Naive thymus-derived CD4-positive, alpha-beta T cell (primary cell): ENCODE measurements at regions not wholly inside any gene's neighbourhood (a gene's known extent, or its start where the extent isn't known, plus 50 kb on each side); places are given as distances from the start of the nearest gene placed in this dataset.

Source experiments
- ATAC-seq: fragments of 150-1000 bp; cut with Tn5 transposase; 2 replicates; pipeline ENCODE4 v1.10.0; 2021; ENCODE audit warnings: mild to moderate bottlenecking, moderate library complexity
- CTCF ChIA-PET: fragments of 350-600 bp; sonication (Branson Sonifier 250); formaldehyde crosslinking; loops from one replicate; lab custom pipeline; 2021; ENCODE audit warnings: antibody characterized with exemption; lab: Charles Lee
- POLR2A ChIA-PET: fragments of 350-600 bp; sonication (Branson Sonifier 250); formaldehyde crosslinking; loops from one replicate; lab custom pipeline; 2021; ENCODE audit warnings: antibody characterized with exemption, inconsistent platforms; lab: Charles Lee
- DNase-seq, 9 donors: peaks; one replicate each; pipeline versions ENCODE4 v3.0.0 to v3.0.0-alpha.2; 2020 to 2022; ENCODE audit warnings: mixed read lengths in 1 of 9
- H3K27ac ChIP-seq: one replicate; pipeline ENCODE4 v1.7.0; 2013; ENCODE audit warnings: mild to moderate bottlenecking, low read depth, low read length, moderate library complexity
- H3K27me3 ChIP-seq, 2 donors: one replicate each; pipeline ENCODE4 v1.7.0; 2013; ENCODE audit warnings: low read length in 2 of 2, mild to moderate bottlenecking in 2 of 2, moderate library complexity in 2 of 2; ENCODE audit not compliant: control insufficient read depth in 2 of 2, insufficient read depth in 2 of 2
- H3K36me3 ChIP-seq, 3 experiments: 1 replicate in 2 of 3; 2 replicates in 1 of 3; pipeline ENCODE4 v1.7.0; 2013; ENCODE audit warnings: low read length in 3 of 3, mild to moderate bottlenecking in 3 of 3, moderate library complexity in 1 of 3; ENCODE audit not compliant: insufficient read depth in 3 of 3, control insufficient read depth in 2 of 3
- H3K4me1 ChIP-seq, 2 donors: one replicate each; pipeline ENCODE4 v1.7.0; 2013; ENCODE audit warnings: low read length in 2 of 2, mild to moderate bottlenecking in 2 of 2, moderate library complexity in 1 of 2; ENCODE audit not compliant: control insufficient read depth in 2 of 2, insufficient read depth in 2 of 2
- H3K4me3 ChIP-seq: 2 replicates; pipeline ENCODE4 v1.7.0; 2013; ENCODE audit warnings: mild to moderate bottlenecking, low read length
- H3K9me3 ChIP-seq, 3 experiments: 1 replicate in 2 of 3; 2 replicates in 1 of 3; pipeline ENCODE4 v1.7.0; 2013; ENCODE audit warnings: low read length in 3 of 3; ENCODE audit not compliant: control insufficient read depth in 2 of 3
- H3K27ac Mint-ChIP-seq, 9 donors: one replicate each; pipeline ENCODE4 v1.8.0; 2020 to 2022; ENCODE audit warnings: mixed read lengths in 9 of 9, mild to moderate bottlenecking in 8 of 9, moderate library complexity in 5 of 9, inconsistent platforms in 2 of 9
- H3K27me3 Mint-ChIP-seq, 5 donors: one replicate each; pipeline ENCODE4 v1.8.0; 2021 to 2022; ENCODE audit warnings: mixed read lengths in 5 of 5, mild to moderate bottlenecking in 1 of 5
- H3K36me3 Mint-ChIP-seq, 5 donors: one replicate each; pipeline ENCODE4 v1.8.0; 2020 to 2022; ENCODE audit warnings: mixed read lengths in 5 of 5, mild to moderate bottlenecking in 3 of 5, inconsistent platforms in 1 of 5
- H3K4me1 Mint-ChIP-seq, 7 donors: one replicate each; pipeline ENCODE4 v1.8.0; 2020 to 2022; ENCODE audit warnings: mixed read lengths in 7 of 7, mild to moderate bottlenecking in 3 of 7, inconsistent platforms in 1 of 7
- H3K4me3 Mint-ChIP-seq, 10 donors: one replicate each; pipeline ENCODE4 v1.8.0; 2020 to 2022; ENCODE audit warnings: mild to moderate bottlenecking in 10 of 10, mixed read lengths in 10 of 10, moderate library complexity in 6 of 10, inconsistent platforms in 2 of 10
- H3K9me3 Mint-ChIP-seq, 11 donors: one replicate each; pipeline ENCODE4 v1.8.0; 2020 to 2022; ENCODE audit warnings: mixed read lengths in 11 of 11, mild to moderate bottlenecking in 4 of 11, inconsistent platforms in 1 of 11, moderate library complexity in 1 of 11
- intact Hi-C, 2 donors: fragments of 100-400 bp; cut with micrococcal nuclease; formaldehyde crosslinking; loops; one replicate each; pipeline ENCODE4 v1.15.1; 2023

DNA sequence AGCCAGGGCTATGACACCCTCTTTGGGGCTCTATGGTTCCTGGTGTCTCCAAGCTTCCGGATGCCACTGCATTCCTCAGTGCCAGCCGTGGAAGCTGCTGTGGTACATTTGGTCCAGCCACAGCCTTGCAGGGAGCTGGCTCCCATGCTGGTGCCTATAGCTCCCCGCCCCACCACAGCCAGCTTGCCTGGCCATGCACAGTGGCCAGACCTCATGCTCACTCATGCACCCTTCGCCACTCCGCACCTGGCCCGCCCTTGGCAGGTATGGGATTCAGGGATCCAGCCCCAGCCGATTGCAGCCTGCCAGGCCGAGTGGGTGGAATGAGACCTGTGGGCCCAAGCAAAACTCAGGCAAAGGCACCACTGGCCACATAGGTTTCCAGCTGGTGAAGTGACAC lies 354.8 kb downstream of the GRIA2 start:
- H3K36me3 Mint-ChIP-seq: no peaks in the 10 kb centered on the region
- no peak overlapping the region for H3K4me3 ChIP-seq
- no peak overlapping the region for H3K27ac ChIP-seq
- H3K27ac Mint-ChIP-seq: no peak overlapping the region
- no peaks in the 10 kb centered on the region for H3K4me1 ChIP-seq
- H3K4me3 Mint-ChIP-seq: no peak overlapping the region
- CTCF ChIA-PET: no interaction called here
- no peaks in the 10 kb centered on the region for H3K27me3 Mint-ChIP-seq
- no peaks in the 10 kb centered on the region for H3K9me3 ChIP-seq
- H3K9me3 Mint-ChIP-seq: peaks cover 0 to 6% (median 0%) of the 10 kb centered on the region in 11 donors
- no peaks in the 10 kb centered on the region for H3K4me1 Mint-ChIP-seq
- no peaks in the 10 kb centered on the region for H3K27me3 ChIP-seq
- intact Hi-C loops: no loop called here
- POLR2A ChIA-PET: no interaction called here
- ATAC-seq (no peak), DNase-seq (no peak)
- H3K36me3 ChIP-seq: no peaks in the 10 kb centered on the region

DNA sequence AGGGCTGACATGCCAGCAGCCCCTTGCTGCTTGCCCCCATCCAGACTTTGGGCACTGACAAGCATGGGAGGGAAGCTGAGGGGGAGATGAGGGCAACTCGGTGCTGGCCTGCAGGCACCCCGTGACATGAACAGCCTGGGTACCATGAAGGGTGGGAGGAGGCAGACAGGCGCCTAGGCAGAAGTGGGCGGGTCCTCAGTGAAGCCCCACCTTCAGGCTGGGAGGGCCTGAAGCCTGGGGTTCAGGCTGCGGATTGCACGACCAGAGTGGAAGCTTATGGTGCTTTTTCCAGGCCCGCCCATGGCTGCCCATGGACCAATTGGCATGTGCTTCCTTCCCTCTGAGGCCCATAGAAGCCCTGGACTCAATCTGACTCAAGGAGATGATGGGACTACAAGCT lies 354.1 kb downstream of the GRIA2 start:
- H3K4me1 Mint-ChIP-seq: no peaks in the 10 kb centered on the region

DNA sequence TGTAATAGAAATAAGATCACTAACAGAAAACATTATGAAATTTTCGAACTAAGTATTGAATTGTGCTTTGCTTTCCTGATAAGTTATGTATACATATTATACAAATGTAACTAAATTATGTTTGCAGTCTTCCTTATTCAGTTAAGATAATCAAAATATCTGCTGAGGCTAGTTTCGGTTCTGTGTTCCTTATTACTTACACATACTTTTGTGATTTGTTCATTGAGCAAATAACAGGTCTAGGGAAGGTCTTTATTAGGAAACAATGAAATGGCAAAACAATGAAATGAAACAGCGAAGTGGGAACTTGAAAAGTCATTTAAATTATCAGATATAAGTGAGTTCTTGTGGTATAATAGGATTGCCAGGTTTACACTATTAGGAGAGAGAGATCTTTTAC lies 352.4 kb downstream of the GRIA2 start:
- H3K9me3 ChIP-seq: no peaks in the 10 kb centered on the region
- CTCF ChIA-PET: no interaction called here
- ATAC-seq: no peak
- H3K27me3 ChIP-seq: no peaks in the 10 kb centered on the region
- H3K27ac ChIP-seq: no peak overlapping the region
- Mint-ChIP-seq H3K27ac (no peak overlapping the region), H3K9me3 (peaks cover 0 to 4% (median 0%) of the 10 kb centered on the region in 11 donors), H3K4me1 (no peaks in the 10 kb centered on the region), H3K4me3 (no peak overlapping the region), H3K27me3 (no peaks in the 10 kb centered on the region), H3K36me3 (no peaks in the 10 kb centered on the region)
- H3K4me3 ChIP-seq: no peak overlapping the region
- no peaks in the 10 kb centered on the region for H3K4me1 ChIP-seq
- POLR2A ChIA-PET: no interaction called here
- no peaks in the 10 kb centered on the region for H3K36me3 ChIP-seq
- intact Hi-C loops: no loop called here
- no peak for DNase-seq

More for the DNA sequence above, 354.1 kb downstream of the GRIA2 start:
- no peaks in the 10 kb centered on the region for H3K36me3 ChIP-seq
- ChIA-PET CTCF (no interaction called here), POLR2A (no interaction called here)
- intact Hi-C loops: no loop called here
- H3K4me3 ChIP-seq: no peak overlapping the region
- no peak overlapping the region for H3K27ac Mint-ChIP-seq
- H3K9me3 ChIP-seq: no peaks in the 10 kb centered on the region
- H3K4me3 Mint-ChIP-seq: no peak overlapping the region
- no peaks in the 10 kb centered on the region for H3K27me3 Mint-ChIP-seq
- no peak for ATAC-seq
- no peaks in the 10 kb centered on the region for H3K27me3 ChIP-seq
- no peak for DNase-seq
- peaks cover 0 to 4% (median 0%) of the 10 kb centered on the region in 11 donors for H3K9me3 Mint-ChIP-seq
- H3K4me1 ChIP-seq: no peaks in the 10 kb centered on the region
- H3K36me3 Mint-ChIP-seq: no peaks in the 10 kb centered on the region
- H3K27ac ChIP-seq: no peak overlapping the region

GRCh38 chr4:157572284-157572683 lies 351.8 kb downstream of the GRIA2 start:
- Histone ChIP-seq H3K9me3 (no peaks in the 10 kb centered on the region), H3K27ac (no peak overlapping the region), H3K4me3 (no peak overlapping the region), H3K36me3 (no peaks in the 10 kb centered on the region), H3K27me3 (no peaks in the 10 kb centered on the region), H3K4me1 (no peaks in the 10 kb centered on the region)
- intact Hi-C loops: no loop called here
- H3K27me3 Mint-ChIP-seq: no peaks in the 10 kb centered on the region
- ATAC-seq (no peak), DNase-seq (no peak)
- ChIA-PET CTCF (no interaction called here), POLR2A (no interaction called here)
- H3K4me1 Mint-ChIP-seq: no peaks in the 10 kb centered on the region
- peaks cover 0 to 4% (median 0%) of the 10 kb centered on the region in 11 donors for H3K9me3 Mint-ChIP-seq
- no peak overlapping the region for H3K4me3 Mint-ChIP-seq
- peak overlapping the region in 1 of 9 donors; percentile 48 for H3K27ac Mint-ChIP-seq
- H3K36me3 Mint-ChIP-seq: no peaks in the 10 kb centered on the region

- Histone ChIP-seq H3K4me1 (no peaks in the 10 kb centered on the region), H3K36me3 (no peaks in the 10 kb centered on the region), H3K4me3 (no peak overlapping the region), H3K27ac (no peak overlapping the region), H3K27me3 (no peaks in the 10 kb centered on the region), H3K9me3 (no peaks in the 10 kb centered on the region)
- no peaks in the 10 kb centered on the region for H3K4me1 Mint-ChIP-seq
- ChIA-PET POLR2A (no interaction called here), CTCF (no interaction called here)
- H3K36me3 Mint-ChIP-seq: no peaks in the 10 kb centered on the region
- no peaks in the 10 kb centered on the region for H3K27me3 Mint-ChIP-seq
- intact Hi-C loops: no loop called here
- no peak for DNase-seq
- no peak overlapping the region for H3K27ac Mint-ChIP-seq
- H3K9me3 Mint-ChIP-seq: peaks cover 0 to 6% (median 0%) of the 10 kb centered on the region in 11 donors
- ATAC-seq: no peak
- no peak overlapping the region for H3K4me3 Mint-ChIP-seq
Measured at GRCh38 chr4:157564771-157565170, 344.2 kb downstream of the GRIA2 start.

GRCh38 chr4:157564218-157564617 lies 343.7 kb downstream of the GRIA2 start:
- ChIA-PET POLR2A (no interaction called here), CTCF (no interaction called here)
- ATAC-seq (no peak), DNase-seq (no peak)
- peaks cover 0 to 6% (median 0%) of the 10 kb centered on the region in 11 donors for H3K9me3 Mint-ChIP-seq
- H3K4me1 ChIP-seq: no peaks in the 10 kb centered on the region
- no peaks in the 10 kb centered on the region for H3K9me3 ChIP-seq
- no peaks in the 10 kb centered on the region for H3K27me3 Mint-ChIP-seq
- H3K27ac ChIP-seq: no peak overlapping the region
- H3K36me3 Mint-ChIP-seq: no peaks in the 10 kb centered on the region
- no peak overlapping the region for H3K4me3 Mint-ChIP-seq
- H3K4me1 Mint-ChIP-seq: no peaks in the 10 kb centered on the region
- H3K27me3 ChIP-seq: no peaks in the 10 kb centered on the region
- no peak overlapping the region for H3K27ac Mint-ChIP-seq
- intact Hi-C loops: no loop called here
- no peaks in the 10 kb centered on the region for H3K36me3 ChIP-seq
- H3K4me3 ChIP-seq: no peak overlapping the region

DNA sequence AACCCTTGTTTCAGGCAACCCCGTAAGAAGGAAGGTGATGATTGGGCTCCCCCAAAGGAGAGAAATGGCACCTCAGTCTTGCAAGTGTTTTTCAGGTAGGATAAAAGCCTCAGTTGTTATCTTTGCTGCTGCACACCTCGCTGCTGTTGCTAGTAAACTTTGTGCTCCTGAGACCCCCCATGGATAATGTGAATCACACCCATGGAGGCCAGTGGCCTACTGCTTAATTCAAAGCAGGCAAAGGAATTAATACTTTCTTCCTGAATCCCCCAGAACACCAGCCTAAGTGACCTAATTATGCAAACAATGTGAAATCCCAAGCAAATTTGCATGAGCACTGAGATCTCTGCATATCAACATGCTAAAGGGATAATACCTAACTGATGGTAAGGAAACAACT lies 337.5 kb downstream of the GRIA2 start:
- Mint-ChIP-seq H3K36me3 (no peaks in the 10 kb centered on the region), H3K9me3 (peaks cover 0 to 14% (median 2%) of the 10 kb centered on the region in 11 donors), H3K27me3 (no peaks in the 10 kb centered on the region), H3K4me1 (no peaks in the 10 kb centered on the region), H3K27ac (no peak overlapping the region), H3K4me3 (no peak overlapping the region)
- Histone ChIP-seq H3K4me1 (no peaks in the 10 kb centered on the region), H3K4me3 (no peak overlapping the region), H3K27ac (no peak overlapping the region), H3K9me3 (no peaks in the 10 kb centered on the region), H3K36me3 (no peaks in the 10 kb centered on the region), H3K27me3 (no peaks in the 10 kb centered on the region)
- ChIA-PET POLR2A (no interaction called here), CTCF (no interaction called here)
- ATAC-seq: no peak
- intact Hi-C loops: no loop called here
- DNase-seq: no peak
